HG02870 (cell line): ENCODE measurements at regions not wholly inside any gene's neighbourhood (a gene's known extent, or its start where the extent isn't known, plus 50 kb on each side); places are given as distances from the start of the nearest gene placed in this dataset.
"Not testable (repeated sequence)": the region's sequence is repeated elsewhere in the genome, so short reads cannot be mapped to it uniquely, and the experiment has no call there.

ENCODE experiments used
- ATAC-seq: cut with Tn5 transposase; IDR thresholded peaks from one replicate; pipeline ENCODE4 v1.9.1; 2021; ENCODE audit warnings: mild to moderate bottlenecking, moderate library complexity; ENCODE audit not compliant: unreplicated experiment

DNA sequence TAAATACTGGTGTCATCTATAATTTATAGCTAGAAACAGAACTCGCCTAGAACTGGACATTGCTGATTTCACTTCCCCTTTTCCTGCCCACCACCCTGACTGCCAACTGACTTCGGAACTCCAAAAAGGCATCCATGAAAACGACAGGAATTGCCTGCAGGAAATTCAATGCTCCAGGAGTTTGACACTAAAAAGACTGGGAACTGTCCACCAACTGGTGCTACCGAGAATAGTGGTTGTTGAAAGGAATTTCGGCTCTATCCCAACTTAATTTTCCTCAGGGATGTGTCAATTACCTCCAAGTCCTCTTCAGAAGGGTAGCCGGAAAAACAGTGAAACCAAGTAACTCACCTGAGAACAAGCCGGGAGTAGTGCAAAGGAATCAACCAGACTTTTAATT lies 440.0 kb downstream of the PRELID2 start:
- ATAC-seq = not testable (repeated sequence)

DNA sequence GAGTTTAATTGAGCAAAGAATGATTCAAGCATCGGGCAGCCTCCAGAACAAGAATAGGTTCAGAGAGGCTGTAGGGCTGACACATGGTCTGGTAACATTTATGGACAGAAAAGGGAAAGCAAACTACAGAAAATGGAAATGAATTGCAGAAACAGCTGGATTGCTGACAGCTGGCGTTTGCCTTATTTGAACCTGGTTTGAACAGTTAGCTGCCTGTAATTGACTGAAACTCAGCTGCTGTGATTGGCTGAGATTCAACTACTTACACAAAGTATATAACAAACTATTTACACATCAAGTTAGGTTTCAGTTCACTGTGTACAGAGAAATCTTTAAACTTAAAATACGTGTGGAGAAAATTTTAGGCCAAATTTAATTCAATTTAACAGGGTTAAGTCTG lies 441.7 kb downstream of the PRELID2 start:
- ATAC-seq = no peak

DNA sequence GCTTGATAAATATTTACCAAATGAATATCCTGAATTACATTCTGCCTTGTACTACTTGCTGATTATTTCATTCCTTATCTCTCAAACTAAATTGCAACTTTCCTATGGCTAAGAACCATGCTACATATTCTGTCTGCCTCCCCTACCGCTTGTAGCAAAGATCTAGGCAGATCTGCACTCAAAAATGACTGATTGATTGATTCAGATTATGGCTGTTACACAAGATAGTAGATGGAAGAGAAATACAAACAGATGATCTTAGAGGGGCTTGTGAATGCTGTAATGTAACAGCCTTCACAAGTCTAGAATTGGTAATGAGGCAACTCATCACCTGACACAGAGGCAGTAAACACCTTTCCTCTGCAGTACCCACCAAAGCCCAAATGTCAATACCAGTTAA lies 446.1 kb downstream of the PRELID2 start:
- no peak for ATAC-seq

DNA sequence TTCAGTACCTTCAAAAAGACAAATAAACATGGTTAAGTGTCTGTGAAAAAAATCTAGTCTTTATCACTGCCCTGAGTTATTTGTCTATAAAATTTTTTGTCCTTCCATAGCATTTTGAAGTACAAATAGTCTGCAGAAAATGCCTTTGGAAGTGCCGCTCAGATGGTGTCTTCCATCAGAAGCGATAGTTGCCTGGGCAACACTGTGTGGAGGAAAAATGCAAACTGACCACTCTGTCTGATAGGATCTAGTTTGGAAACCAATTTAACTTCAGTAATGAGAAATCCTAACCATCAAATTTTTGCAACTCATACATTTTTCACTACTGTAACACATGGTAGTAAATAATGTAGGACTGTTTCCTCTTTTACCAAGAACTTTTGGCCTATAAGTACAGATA lies 449.9 kb downstream of the PRELID2 start:
- no peak for ATAC-seq

DNA sequence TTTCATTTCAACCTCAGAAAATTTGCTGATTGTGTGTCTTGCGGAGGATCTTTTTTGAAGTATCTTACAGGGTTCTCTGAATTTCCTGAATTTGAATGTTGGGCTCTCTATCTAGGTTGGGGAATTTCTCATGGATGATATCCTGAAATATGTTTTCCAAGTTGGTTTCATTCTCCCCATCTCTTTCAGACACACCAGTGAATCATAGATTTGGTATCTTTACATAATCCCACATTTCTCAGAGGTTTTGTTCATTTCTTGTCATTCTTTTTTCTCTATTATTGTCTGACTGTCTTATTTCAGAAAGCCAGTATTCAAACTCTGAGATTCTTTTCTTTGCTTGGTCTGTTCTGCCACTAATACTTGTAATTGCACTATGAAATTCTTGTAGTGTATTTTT lies 456.9 kb downstream of the PRELID2 start:
- ATAC-seq = no peak

DNA sequence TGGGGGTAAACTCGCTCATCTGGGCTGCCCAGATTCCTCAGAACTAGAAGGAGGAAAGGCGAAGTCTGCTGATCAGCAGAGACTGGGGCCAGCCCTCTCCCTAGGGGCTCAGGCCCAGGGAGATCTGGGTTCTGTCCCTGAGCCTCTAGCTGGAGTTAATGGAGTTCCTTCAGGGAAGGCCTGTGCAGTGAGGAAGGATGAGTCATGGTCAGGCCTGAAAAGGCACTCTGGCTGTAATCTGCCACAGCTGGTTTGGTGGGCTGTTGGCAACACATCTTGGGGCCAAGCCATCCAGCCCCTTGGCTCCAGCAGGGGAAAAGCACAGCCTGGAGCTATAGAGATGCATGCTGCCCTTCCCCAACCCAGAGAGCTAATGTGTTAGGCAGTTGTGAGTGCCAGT lies 459.6 kb downstream of the PRELID2 start:
- ATAC-seq = no peak

DNA sequence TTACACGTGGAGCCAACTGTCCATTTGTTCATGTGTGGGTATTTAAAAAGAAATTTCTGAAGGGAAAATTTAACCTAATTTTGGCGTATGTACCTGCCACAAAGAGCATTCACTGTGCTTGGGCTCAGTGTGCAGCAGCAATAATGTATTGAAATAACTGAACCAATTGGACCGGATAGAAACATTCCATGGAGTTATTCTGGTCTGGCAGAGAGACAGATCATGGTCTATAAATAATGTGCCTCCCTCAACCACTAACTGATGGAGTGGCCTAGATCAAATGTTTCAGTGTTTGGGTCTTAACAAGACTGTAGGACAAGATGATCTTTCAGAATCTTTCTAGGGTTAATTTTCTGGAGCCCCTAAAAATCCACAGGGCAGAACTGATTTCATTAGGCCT lies 469.7 kb downstream of the PRELID2 start:
- no peak for ATAC-seq

DNA sequence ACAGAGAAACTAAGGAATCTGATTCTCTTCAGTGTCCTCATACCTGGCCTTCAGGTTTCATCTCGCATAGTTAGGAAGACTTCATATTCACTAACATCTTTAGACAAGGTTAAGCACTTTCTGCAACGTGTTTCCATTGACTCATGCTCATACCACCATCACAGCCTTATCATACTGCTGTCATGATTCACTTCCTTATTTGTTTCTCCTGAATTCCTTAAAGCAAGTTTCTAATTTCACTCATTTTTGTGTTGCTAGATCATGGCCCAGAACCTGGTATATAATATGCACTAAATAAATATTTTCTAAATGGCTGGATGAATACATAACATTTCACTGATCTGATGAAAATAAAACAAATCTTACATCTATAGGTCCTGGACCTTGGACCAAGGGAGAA lies 472.9 kb downstream of the PRELID2 start:
- no peak for ATAC-seq

DNA sequence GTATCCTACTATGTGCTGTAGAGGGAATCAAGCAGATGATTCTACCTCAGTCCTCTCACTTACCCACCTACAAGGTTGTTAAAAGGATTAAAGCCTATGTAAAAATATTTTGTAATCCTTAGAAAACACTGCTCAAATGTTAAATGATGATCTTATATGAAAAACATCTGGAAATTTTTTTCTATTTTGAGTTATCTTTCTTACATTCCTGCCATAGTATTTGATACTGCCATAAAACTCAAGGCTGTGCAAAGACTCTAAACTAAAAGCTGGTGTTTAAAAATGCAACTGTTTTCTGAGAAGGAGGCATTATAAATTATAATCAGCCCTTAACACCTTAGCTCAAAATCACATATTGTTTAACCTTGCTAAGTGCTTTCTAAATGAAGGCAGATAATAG lies 474.2 kb downstream of the PRELID2 start:
- ATAC-seq = no peak

DNA sequence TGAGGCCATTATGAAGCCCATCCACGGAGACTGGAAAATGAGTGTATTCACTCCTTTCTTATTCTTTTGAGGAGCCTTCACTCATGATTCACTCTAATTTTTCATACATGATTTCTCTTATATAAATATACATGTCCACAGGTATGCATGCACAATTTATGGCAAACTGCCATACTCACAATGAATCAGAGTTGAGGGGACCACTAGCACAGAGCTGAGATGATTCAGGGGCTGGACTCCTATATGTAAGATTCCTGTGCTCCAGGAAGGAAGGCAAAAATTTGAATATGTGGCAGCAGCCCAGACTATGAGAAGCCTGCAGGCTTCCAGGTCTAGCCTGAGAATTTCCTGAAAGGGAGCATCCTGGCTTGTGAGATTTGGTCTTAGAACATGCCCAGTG lies 484.6 kb downstream of the PRELID2 start:
- no peak for ATAC-seq

DNA sequence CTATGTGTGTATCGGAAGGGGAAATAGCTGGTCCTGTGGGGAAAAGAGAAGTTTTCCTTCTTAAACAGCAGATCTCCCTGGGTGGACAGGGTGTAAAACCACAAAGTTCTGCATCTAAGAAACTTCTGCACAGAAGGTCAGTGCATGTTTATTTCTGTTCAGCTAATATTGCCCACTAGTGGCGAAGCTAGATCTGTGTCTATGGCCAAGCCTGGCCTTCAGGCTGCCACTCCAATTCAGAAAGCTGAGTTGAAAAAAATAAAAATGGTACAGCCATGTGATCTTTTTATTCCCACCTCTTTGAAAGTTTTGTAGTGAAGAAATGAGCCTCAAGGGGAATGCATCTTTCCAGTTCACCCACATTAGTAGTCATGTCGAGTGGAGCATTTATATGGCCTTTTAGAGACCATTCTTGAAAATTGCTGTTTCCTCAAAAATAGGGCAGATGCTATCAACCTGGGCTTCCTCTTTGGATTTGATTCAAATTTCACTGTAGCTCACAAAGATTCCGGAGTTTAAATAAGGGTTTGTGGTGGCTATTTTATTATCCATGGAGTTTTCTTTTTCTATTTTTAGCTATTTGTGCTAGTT lies 488.0 kb downstream of the PRELID2 start:
- ATAC-seq = no peak

DNA sequence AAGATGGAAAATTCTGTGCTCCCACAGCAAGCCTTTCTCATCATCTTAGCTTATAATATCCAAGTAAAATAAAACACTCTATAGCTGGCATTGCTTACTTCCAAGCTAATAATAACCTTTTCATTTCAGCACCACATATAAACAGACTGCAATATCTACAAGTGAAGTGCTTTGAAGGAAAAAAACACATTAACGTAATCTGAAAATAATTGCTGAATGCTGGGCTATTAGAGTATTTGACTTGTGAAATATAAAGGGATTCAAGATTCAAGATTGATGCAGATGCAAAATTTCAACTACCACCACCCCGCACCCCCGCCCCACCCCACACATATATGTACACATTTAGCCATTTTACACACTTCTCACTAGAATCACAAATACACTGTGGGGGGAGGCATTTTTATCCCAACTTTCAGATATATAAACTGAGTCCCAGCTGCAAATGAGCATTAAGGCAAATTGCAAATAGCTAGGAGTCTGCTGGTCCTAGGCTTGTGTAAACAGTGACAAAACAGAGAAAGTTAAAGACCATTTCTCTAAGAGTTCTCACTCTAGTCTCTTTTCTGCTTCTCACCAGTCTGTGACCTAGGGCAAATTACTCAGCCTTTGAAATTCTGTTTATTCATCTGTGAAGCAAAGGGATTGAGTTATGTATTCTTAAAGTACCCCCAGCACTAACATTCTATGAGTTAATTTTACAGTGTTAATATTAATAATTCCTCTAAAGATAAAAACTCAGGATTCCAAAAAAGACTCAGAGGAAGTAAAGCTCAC lies 489.4 kb downstream of the PRELID2 start:
- ATAC-seq = no peak

DNA sequence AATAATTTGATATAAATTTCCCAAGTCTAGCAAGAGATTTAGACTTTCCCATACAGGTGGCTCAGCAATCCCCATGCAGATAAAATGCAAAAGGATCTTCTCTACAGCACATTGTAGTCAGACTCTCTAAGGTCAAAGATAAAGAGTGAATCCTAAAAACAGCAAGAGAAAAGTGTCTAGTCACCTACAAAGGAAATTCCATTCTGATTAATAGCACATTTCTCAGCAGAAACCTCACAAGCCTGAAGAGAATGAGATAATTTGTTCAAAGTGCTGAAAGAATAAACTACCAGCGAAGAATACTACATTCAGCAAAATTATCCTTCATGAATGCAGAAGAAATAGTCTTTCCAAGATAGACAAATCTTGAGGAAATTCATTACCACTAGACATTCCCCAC lies 493.3 kb downstream of the PRELID2 start:
- no peak for ATAC-seq

DNA sequence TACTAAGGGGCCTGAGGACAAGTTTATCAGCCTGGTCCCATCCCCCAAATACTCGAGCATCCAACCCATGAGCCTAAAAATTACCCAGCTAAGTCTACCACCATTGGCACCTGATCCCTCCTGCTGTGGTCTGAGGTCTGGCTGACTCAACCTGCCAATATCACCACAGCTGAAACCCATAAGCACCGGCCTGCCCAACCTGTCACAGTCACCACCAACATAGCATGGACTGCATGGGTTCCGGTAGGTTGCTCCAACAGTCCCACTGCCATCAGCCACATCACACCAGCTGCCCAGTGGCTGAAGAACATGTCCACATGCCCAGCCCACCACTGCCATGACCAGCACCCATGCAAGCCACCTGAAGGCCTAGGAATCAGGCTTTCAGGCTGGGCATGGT lies 495.0 kb downstream of the PRELID2 start:
- ATAC-seq = no peak

DNA sequence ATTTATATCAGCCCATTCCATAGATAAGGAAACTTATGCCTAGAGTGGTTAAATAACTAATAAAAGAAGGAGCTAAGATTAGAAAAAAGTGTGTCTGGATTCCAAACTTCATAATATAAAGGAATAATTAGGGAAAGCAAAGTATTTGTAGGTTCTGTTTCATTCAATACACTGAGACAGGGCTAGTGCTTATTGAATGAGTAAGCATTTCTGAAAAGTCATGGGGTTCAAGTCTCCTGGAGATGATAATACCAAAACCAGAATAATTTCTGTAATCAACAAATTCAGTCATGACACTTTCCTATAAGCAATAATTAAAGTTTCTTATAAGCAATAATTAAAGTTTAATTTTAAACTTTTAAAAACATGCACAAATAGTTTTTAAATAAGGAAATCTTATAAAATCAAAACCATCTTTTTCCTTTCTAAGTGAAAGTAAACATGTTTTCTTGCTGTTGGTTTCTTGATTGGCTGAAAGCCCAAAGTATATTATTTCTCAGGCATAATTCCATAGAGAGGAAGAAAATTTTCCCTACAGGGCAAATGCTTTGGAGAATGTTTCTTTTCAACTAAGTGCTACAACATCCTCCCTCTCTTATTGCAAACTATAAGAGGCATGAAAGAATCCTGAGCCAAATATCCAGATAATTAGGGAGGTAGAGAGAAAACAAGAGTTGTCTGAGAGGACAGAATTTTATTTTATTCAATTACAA lies 510.2 kb downstream of the PRELID2 start:
- no peak for ATAC-seq

DNA sequence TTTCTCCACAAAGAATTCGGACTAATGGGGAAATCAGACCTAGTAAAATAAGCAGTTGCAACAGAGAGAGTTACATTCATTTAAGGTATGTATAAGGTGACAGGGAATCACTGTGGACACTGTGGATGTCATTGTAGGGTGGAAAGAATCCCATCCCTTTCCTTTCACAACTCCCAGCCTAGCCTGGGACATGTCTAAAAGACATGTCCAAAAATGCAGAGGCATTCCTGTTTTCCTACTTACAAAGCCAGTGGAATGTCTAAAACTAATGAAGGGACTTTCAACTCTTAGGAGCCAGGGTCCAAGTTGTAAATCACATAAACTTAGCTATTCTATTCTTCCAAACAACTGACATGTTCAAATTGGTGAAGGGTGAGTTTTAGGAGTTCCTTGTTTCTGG lies 511.0 kb downstream of the PRELID2 start:
- ATAC-seq = no peak

DNA sequence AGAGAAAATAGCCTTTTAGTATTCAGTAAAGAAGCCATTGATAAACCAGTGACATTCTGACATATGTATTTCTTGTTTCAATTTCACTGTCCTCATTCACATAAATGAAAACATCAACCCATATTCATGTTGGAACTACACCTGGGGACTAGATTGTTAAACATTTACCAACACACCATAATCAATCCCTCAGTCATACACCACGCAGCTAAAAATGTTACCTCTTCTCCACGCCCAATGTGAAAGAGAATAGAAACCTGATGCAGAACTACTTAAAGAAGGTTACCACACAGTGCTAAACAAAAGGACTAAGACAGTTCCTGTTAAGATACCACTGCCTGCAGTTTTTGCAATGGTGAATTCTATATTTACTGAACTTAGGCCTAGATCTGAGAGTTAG lies 518.9 kb downstream of the PRELID2 start:
- peak; percentile 55 for ATAC-seq

DNA sequence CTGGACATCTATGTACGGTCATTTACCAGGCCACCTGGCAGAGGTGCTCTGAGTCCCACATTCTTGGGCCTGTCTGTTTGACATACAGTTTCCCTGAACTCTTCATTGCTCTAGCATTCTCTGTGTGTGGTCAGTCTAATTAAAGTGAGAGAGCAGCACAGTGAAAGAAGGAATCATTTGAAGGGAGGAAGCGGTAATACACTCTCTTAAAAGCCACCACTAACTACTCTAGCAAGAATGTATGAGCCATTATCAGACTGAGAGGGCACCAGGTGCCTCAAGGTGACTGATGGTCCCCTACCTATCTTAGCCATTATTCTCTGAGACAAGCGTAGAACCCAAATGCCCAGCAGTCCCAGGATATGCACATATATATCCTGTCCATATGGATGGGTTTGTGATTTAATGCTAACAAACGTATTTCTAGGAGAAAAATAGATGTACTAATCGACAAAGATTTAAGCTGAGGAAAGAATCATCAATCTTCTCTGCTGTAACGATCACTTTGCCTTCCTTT lies 527.2 kb downstream of the PRELID2 start:
- no peak for ATAC-seq

DNA sequence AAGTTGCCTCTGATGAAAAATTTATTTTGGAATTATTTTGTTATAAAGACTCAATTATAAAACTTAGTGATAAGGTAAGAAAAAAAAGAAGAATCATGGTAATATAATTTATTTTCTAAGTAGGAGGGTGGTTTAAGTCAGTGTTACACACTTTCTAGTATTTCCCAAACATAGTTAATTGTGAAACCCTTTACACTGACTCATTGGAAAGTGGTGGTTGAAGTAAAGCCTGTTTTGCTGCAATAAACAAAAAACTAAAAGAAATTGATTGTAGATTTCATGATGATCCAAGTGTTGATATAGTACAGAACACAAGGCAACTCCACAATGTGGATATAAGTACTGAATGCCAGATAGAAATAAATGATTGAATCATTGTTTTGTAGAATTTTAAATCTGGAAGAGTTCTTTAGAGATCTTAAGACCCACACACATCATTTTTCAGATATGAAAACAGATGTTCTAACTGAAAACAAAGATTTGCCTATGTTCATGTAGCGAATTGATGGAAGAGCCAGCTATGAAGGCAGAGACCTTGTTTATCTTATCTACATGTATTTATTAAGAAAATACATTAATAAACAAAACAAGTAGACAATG lies 539.8 kb downstream of the PRELID2 start:
- ATAC-seq = no peak

DNA sequence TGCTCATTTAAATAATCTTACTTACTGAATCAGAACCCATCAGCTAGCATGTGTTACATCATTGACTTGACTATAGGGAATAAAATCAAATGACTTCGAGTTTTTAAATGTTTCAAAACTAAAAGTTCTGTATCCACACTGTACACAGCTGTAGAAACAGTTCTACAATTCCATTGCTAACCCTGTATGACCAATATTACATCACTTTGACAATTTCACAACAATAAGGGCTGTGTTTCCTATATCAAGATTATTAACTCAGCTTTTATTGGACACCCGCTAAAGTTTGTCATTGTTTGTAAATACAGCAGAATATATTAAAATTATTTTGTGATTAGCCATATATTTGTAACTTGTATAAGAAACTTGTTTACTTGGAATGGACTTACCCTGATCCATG lies 540.8 kb downstream of the PRELID2 start:
- ATAC-seq = no peak

DNA sequence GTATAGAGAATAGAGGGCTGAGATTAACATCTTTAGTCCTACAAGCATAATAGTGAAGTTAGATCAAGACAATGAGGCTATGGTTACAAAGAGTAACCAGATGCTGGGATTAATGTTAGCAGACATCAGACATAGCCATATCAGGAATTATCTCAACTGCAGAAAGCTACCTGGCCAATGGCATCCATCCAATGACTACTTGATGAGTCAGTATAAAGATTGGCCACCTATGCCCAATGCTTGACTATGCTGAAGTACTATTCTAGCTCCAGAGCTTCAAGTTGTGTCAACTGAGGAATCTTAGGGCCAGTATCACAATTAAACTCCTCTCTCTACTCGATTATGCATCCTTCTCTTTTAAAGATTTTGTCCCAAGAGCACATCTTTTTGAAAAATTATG lies 541.4 kb downstream of the PRELID2 start:
- ATAC-seq = no peak

DNA sequence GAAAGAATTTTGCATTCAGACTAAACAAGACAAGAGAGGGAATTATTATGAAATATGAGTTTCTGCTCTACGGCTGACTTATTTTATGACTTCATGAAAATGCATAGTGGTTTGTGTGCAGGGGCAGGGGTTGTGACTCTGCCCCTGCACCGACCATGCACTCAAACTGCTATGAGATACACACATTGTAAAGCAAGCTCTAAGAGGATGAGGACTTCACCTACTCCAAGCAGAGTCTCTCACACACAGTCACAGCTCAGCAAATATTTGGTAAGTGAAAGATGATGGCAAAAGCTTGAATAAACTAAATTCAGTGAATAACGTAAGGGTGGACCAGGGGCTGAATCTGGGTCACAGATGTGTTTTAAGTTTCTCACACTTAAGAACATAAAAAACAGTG lies 542.9 kb downstream of the PRELID2 start:
- no peak for ATAC-seq
